ENCODE measurements at regions not wholly inside any gene's neighbourhood (a gene's known extent, or its start where the extent isn't known, plus 50 kb on each side); places are given as distances from the start of the nearest gene placed in this dataset.
A peak's percentile ranks its signal among the peaks of the same experiment; 100 is the strongest.

- Histone ChIP-seq H3K9me3 (no peaks in the 10 kb centered on the region), H3K4me3 (ENCODE audit: low read depth, low read length) (no peak overlapping the region), H3K27me3 (replicated peaks; ENCODE audit: control insufficient read depth, insufficient read depth, low read length) (no peaks in the 10 kb centered on the region), H3K36me3 (ENCODE audit: control insufficient read depth, insufficient read depth, low read length) (no peaks in the 10 kb centered on the region), H3K4me1 (no peaks in the 10 kb centered on the region)
- CTCF ChIA-PET = no interaction called here
- Mint-ChIP-seq H3K9me3 (ENCODE audit: unreplicated experiment) (no peaks in the 10 kb centered on the region), H3K4me3 (ENCODE audit: unreplicated experiment) (no peak overlapping the region), H3K36me3 (ENCODE audit: insufficient read depth, unreplicated experiment) (no peaks in the 10 kb centered on the region), H3K4me1 (ENCODE audit: low read depth, unreplicated experiment) (no peaks in the 10 kb centered on the region), H3K27ac (ENCODE audit: unreplicated experiment) (no peak overlapping the region), H3K27me3 (ENCODE audit: insufficient read depth, unreplicated experiment) (peaks cover 3% of the 10 kb centered on the region)
- intact Hi-C loops (cut with micrococcal nuclease; ENCODE audit: unreplicated experiment) = no loop called here
- no peak for TF ChIP-seq CTCF (IDR thresholded peaks at IDR 0.05; ENCODE audit: insufficient read depth in 1 of 2, low read depth in 1 of 2, low read length in 1 of 2, severe bottlenecking in 1 of 2, unreplicated experiment in 1 of 2)
- no peak for DNase-seq
- POLR2A ChIA-PET = no interaction called here
- BruUV-seq (replicated peaks) = no TSS peak
Measured at GRCh38 chr7:124497176-124497575, 268.4 kb downstream of the GPR37 start.

GRCh38 chr7:124489925-124490324 lies 275.7 kb downstream of the GPR37 start:
- Mint-ChIP-seq H3K4me3 (ENCODE audit: unreplicated experiment) (no peak overlapping the region), H3K27ac (ENCODE audit: unreplicated experiment) (no peak overlapping the region), H3K9me3 (ENCODE audit: unreplicated experiment) (no peaks in the 10 kb centered on the region), H3K36me3 (ENCODE audit: insufficient read depth, unreplicated experiment) (no peaks in the 10 kb centered on the region), H3K4me1 (ENCODE audit: low read depth, unreplicated experiment) (peaks cover 17% of the 10 kb centered on the region), H3K27me3 (ENCODE audit: insufficient read depth, unreplicated experiment) (no peaks in the 10 kb centered on the region)
- Histone ChIP-seq H3K36me3 (ENCODE audit: control insufficient read depth, insufficient read depth, low read length) (no peaks in the 10 kb centered on the region), H3K4me3 (ENCODE audit: low read depth, low read length) (no peak overlapping the region), H3K4me1 (0 out of 2 replicates have a peak, but pooled peaks cover 7% of the 10 kb centered on the region), H3K27me3 (replicated peaks; ENCODE audit: control insufficient read depth, insufficient read depth, low read length) (no peaks in the 10 kb centered on the region), H3K9me3 (no peaks in the 10 kb centered on the region)
- POLR2A ChIA-PET = no interaction called here
- DNase-seq = peak in 1 of 2 experiments; percentile 8
- CTCF ChIA-PET = no interaction called here
- no peak for TF ChIP-seq CTCF (IDR thresholded peaks at IDR 0.05; ENCODE audit: insufficient read depth in 1 of 2, low read depth in 1 of 2, low read length in 1 of 2, severe bottlenecking in 1 of 2, unreplicated experiment in 1 of 2)
- BruUV-seq (replicated peaks) = no TSS peak
- intact Hi-C loops (cut with micrococcal nuclease; ENCODE audit: unreplicated experiment) = no loop called here

DNA sequence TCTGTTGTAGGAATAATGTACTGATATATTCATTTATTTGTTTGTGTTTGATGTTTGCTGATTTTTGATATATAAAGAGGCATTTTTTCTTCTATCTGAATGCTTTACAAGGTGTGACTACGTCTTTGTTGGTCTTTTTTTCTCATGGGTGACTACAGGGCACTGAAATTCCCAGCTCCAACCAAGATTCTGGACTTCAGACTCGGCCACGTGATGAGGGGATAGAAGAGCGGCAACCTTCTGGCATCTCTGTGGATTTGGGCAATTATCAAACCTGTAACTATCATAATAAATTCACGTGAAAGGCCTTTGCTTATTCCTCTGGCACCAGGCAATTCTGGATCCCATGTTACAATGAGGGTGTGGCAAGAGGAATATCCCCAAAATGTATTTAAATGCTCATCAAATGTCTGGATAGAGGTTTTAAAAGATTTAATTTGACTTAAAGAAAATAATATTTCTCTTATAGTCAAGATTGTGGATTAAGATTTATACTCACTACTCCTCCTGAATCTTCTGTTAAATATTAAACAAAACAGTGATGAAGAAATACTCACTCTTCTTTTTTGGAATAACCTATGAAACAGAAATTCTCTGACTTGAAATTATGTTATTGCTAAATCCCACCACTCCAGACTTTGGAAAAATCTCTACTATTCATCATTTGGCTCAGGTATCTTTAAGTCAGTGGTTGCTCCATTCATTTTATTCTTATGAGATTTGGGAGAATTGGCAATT lies 276.3 kb downstream of the GPR37 start:
- Histone ChIP-seq H3K9me3 (no peaks in the 10 kb centered on the region), H3K27me3 (replicated peaks; ENCODE audit: control insufficient read depth, insufficient read depth, low read length) (no peaks in the 10 kb centered on the region), H3K4me3 (ENCODE audit: low read depth, low read length) (no peak overlapping the region), H3K36me3 (ENCODE audit: control insufficient read depth, insufficient read depth, low read length) (no peaks in the 10 kb centered on the region), H3K4me1 (0 out of 2 replicates have a peak, but pooled peaks cover 7% of the 10 kb centered on the region)
- Mint-ChIP-seq H3K4me3 (ENCODE audit: unreplicated experiment) (no peak overlapping the region), H3K9me3 (ENCODE audit: unreplicated experiment) (no peaks in the 10 kb centered on the region), H3K4me1 (ENCODE audit: low read depth, unreplicated experiment) (peaks cover 17% of the 10 kb centered on the region), H3K27me3 (ENCODE audit: insufficient read depth, unreplicated experiment) (no peaks in the 10 kb centered on the region), H3K27ac (ENCODE audit: unreplicated experiment) (no peak overlapping the region), H3K36me3 (ENCODE audit: insufficient read depth, unreplicated experiment) (no peaks in the 10 kb centered on the region)
- intact Hi-C loops (cut with micrococcal nuclease; ENCODE audit: unreplicated experiment) = no loop called here
- no TSS peak for BruUV-seq (replicated peaks)
- no peak for DNase-seq
- CTCF ChIA-PET = no interaction called here
- no peak for TF ChIP-seq CTCF (IDR thresholded peaks at IDR 0.05; ENCODE audit: insufficient read depth in 1 of 2, low read depth in 1 of 2, low read length in 1 of 2, severe bottlenecking in 1 of 2, unreplicated experiment in 1 of 2)
- POLR2A ChIA-PET = no interaction called here

All from Caco-2 (cell line).